ENCODE measurements at regions not wholly inside any gene's neighbourhood (a gene's known extent, or its start where the extent isn't known, plus 50 kb on each side); places are given as distances from the start of the nearest gene placed in this dataset.

GRCh38 chr18:78724214-78724914 lies 255.3 kb upstream of the SALL3 start:
- Histone ChIP-seq H3K36me3 (no peaks in the 10 kb centered on the region), H3K4me3 (no peak overlapping the region), H3K4me1 (no peaks in the 10 kb centered on the region), H3K9me3 (peaks cover 0 to 9% of the 10 kb centered on the region in 2 donors), H3K27me3 (peaks cover 0 to 36% of the 10 kb centered on the region in 2 donors), H3K27ac (no peak overlapping the region)
- DNase-seq (ENCODE audit: low spot score in 2 of 2), result no peak
- intact Hi-C loops (cut with DNase I; ENCODE audit: low total_unique reads), result no loop called here
- TF ChIP-seq POLR2AphosphoS5 (IDR thresholded peaks at IDR 0.05), result no peak
- TF ChIP-seq POLR2A (IDR thresholded peaks at IDR 0.05), result no peak
- TF ChIP-seq CTCF (IDR thresholded peaks at IDR 0.05), result no peak

GRCh38 chr18:78725426-78725825 lies 254.2 kb upstream of the SALL3 start:
- intact Hi-C loops (cut with DNase I; ENCODE audit: low total_unique reads), result no loop called here
- no peak for DNase-seq (ENCODE audit: low spot score in 2 of 2)
- peaks cover 0 to 9% of the 10 kb centered on the region in 2 donors for H3K9me3 ChIP-seq
- H3K36me3 ChIP-seq, result no peaks in the 10 kb centered on the region
- H3K27ac ChIP-seq, result no peak overlapping the region
- H3K27me3 ChIP-seq, result peaks cover 0 to 37% of the 10 kb centered on the region in 2 donors
- no peaks in the 10 kb centered on the region for H3K4me1 ChIP-seq
- H3K4me3 ChIP-seq, result no peak overlapping the region
- TF ChIP-seq POLR2AphosphoS5 (IDR thresholded peaks at IDR 0.05) (no peak), POLR2A (IDR thresholded peaks at IDR 0.05) (no peak), CTCF (IDR thresholded peaks at IDR 0.05) (no peak)

GRCh38 chr18:78726326-78727056 lies 253.1 kb upstream of the SALL3 start:
- Histone ChIP-seq H3K4me3 (no peak overlapping the region), H3K36me3 (no peaks in the 10 kb centered on the region), H3K4me1 (no peaks in the 10 kb centered on the region), H3K9me3 (peaks cover 0 to 9% of the 10 kb centered on the region in 2 donors), H3K27ac (no peak overlapping the region), H3K27me3 (peaks cover 0 to 28% of the 10 kb centered on the region in 2 donors)
- TF ChIP-seq CTCF (IDR thresholded peaks at IDR 0.05), result no peak
- no peak for TF ChIP-seq POLR2AphosphoS5 (IDR thresholded peaks at IDR 0.05)
- TF ChIP-seq POLR2A (IDR thresholded peaks at IDR 0.05), result no peak
- intact Hi-C loops (cut with DNase I; ENCODE audit: low total_unique reads), result no loop called here
- no peak for DNase-seq (ENCODE audit: low spot score in 2 of 2)

GRCh38 chr18:78727057-78727739 lies 252.4 kb upstream of the SALL3 start:
- no peak for DNase-seq (ENCODE audit: low spot score in 2 of 2)

More at GRCh38 chr18:78727057-78727739, 252.4 kb upstream of the SALL3 start:
- TF ChIP-seq POLR2AphosphoS5 (IDR thresholded peaks at IDR 0.05), result no peak
- TF ChIP-seq POLR2A (IDR thresholded peaks at IDR 0.05), result no peak
- no peak for TF ChIP-seq CTCF (IDR thresholded peaks at IDR 0.05)
- Histone ChIP-seq H3K9me3 (peaks cover 0 to 9% of the 10 kb centered on the region in 2 donors), H3K27me3 (peaks cover 0 to 31% of the 10 kb centered on the region in 2 donors), H3K36me3 (no peaks in the 10 kb centered on the region), H3K27ac (no peak overlapping the region), H3K4me1 (no peaks in the 10 kb centered on the region), H3K4me3 (no peak overlapping the region)
- intact Hi-C loops (cut with DNase I; ENCODE audit: low total_unique reads), result no loop called here
